HG02763 (cell line): ENCODE measurements at regions not wholly inside any gene's neighbourhood (a gene's known extent, or its start where the extent isn't known, plus 50 kb on each side); places are given as distances from the start of the nearest gene placed in this dataset.

Experiments
- ATAC-seq: cut with Tn5 transposase; IDR thresholded peaks from one replicate; pipeline ENCODE4 v1.9.1; 2021; ENCODE audit warnings: mild to moderate bottlenecking, moderate library complexity; ENCODE audit not compliant: unreplicated experiment

DNA sequence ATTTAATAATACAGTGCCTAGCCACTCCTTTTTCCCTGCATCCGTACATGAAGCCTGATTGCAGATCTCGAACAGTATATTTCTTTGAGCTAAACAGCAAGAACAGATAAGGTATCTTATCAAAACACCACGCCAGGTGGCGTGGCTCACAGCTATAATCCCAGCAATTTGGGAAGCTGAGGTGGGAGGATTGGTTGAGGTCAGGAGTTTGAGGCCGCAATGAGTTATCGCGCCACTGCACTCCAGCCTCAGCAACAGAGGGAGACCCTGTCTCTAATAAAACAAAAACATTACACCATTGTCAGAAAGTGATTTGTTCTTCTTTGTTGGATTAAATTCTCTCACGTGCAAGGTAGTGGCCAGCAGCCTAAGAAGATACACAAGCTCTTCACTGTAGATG, 291.2 kb upstream of the DMRT1 start:
- no peak for ATAC-seq

DNA sequence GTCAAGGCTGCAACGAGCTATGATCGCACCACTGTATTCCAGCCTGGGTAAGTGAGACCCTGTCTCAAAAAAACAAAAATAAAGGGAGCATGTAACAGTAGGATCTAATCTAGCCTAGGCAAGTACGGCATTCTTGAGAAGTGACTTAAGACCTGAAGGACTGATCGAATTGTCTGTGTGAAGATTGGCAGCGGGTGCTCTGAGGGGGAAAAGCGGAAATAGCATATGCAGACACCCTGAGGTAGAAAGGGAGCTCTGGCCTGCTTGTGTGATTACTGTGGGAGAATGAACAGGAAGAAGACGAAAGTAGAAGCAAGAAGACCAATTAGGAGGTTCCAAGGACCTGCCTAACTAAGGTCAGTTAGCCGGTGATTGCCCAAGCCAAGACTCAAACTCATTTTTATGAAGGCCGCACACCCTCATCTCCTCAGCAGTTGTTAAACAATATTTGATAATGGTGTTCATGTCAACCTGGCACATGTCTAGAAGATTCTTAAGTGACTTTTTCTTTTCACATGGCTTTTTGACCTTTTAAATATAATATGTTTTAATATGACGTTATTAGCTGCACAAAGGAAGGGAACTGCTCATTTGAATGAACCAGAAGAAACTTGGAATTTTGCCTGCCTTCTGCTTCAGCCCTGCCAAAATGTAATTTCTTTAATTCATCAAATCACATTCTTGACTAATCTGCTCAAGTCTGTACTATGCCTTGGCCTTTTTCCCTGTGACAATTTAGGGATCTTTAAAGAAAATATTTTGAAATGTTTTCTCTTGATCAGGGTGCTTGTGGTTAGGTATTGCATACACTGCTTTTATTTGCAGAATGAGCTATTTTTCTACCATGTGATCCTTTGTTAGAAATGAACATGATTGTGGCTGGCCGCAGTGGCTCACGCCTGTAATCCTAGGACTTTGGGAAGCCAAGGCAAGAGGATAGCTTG, 289.2 kb upstream of the DMRT1 start:
- ATAC-seq: no peak

- no peak for ATAC-seq
Observed at GRCh38 chr9:555493-555892, 286.0 kb upstream of the DMRT1 start.

GRCh38 chr9:556199-556598, 285.3 kb upstream of the DMRT1 start:
- ATAC-seq: no peak

- ATAC-seq: no peak
Observed at GRCh38 chr9:556675-557074, 284.8 kb upstream of the DMRT1 start.

DNA sequence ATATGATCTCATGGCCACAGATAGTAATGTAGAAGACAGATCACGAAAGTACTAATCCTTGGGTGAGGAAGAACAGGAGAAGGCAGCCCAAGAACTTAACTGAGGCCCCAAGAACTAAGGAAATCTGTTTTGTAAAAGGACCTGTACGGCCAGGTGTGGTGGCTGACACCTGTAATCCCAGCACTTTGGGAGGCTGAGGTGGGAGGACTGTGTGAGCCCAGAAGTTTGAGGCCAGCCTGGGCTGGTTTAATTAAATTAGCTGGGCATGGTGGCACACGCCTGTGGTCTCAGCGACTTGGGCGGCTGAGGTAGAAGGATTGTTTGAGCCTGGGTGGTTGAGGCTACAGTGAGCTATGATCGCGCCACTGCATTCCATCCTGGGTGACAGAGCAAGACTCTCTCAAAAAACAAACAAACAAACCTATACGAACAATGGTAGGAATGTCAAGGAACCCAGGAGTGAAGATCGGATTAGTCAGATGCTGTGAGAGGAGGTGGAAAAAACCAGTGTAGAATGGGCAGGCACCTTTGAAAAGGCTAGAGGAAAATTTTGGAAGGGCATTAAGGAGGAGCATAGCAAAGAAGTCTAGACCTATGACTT, 283.8 kb upstream of the DMRT1 start:
- ATAC-seq: no peak

DNA sequence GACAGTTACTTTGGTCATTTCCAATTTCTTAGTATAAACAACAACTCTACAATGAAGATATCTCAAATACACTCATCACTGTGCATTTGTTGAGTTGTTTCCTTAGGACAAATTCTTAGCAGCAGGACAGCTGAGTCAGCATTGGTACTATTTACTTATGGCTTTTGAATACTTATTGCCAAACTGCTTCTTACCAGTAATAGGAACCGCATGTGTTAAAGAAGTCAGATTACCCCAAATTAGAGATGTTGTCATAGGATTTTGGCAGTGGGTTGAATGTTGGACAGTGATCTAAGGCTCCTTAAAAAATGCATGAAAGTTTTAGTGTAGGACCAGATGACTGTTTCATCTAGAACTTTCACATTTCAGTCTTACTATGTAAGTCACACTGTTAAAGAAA, 280.1 kb upstream of the DMRT1 start:
- no peak for ATAC-seq

- ATAC-seq: no peak
Observed at GRCh38 chr9:563200-563599, 278.3 kb upstream of the DMRT1 start.

DNA sequence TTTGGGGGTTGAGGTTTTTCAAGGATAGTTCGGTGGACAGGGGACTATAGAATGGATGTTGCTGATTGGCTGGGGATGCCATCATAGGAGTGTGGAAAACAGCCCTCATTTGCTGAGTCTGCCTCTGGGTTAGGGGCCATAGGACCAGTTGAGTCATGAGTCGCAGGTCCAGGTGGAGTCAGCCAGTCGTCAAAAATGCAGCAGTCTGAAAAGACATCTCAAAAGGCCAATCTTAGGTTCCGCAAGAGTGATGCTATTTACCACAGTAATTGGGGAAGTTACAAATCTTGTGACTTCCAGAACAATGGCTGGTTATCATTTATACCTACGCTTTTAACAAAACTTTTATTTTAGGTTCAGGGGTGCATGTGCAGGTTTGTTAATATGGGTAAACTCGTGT, 276.0 kb upstream of the DMRT1 start:
- ATAC-seq: no peak

GRCh38 chr9:567128-567746, 274.3 kb upstream of the DMRT1 start:
- ATAC-seq: no peak

DNA sequence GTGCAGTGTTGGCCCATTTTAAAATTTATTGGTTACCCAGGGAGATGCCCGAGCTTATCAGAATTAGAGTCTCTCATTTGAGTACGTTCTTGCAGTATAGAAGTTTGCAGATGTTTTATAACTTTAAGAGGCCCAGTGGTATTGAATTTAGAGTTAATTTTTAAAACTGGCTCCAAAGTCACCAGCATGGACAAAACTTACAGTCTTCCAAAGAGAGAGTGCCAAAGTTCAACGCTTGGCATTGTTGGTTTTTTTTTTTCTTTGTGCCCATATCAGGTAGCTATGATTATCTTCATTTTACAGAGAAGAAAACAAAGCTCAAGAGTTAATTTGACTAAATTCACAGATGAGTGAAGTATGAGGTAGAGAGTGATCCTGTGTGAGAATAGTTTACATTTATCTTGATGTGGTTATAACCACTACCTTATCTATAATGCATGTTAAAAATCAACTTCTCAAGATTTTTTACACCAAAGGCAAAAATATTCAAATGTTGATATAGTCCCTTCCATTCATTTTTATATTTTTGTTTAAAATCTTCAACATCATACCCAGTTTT, 273.7 kb upstream of the DMRT1 start:
- no peak for ATAC-seq

DNA sequence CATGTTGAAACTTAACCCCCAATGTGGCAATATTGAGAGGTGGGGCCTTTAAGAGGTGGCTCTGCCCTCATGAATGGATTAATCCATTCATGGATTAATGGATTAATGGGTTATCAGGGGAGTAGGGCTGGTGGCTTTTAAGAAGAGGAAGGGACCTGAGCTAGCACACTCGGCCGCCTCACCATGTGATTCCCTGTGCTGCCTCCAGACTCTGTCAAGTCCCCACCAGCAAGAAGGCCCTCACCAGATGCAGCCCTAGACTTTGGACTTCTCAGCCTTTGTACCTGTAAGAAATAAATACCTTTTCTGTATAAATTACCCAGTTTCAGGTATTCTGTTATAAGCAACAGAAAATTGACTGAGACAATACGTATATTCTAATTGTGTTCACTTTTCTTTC, 272.2 kb upstream of the DMRT1 start:
- ATAC-seq: no peak

- no peak for ATAC-seq
Observed at GRCh38 chr9:570187-570586, 271.3 kb upstream of the DMRT1 start.

DNA sequence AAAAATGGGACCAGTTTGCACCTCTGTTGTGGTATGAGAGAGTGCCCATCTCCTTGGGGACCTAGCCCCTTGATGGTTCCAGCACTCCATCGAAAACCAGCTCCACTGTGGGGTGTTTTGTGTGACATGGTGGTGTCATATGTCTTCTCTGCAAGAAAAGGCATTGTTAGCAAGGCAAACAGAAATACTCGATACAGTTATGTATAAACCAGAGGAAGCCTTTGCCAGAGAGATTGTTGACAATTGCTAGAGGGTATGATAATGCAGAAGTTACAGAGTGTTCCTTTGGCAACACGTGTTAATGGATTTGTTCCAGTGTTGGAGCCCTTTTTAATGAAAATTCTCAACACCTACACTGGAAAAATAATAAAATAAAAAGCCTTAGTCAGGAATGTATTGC, 270.4 kb upstream of the DMRT1 start:
- ATAC-seq: no peak

- no peak for ATAC-seq
Observed at GRCh38 chr9:571741-572140, 269.8 kb upstream of the DMRT1 start.

- ATAC-seq: no peak
Observed at GRCh38 chr9:573691-574410, 267.6 kb upstream of the DMRT1 start.

GRCh38 chr9:575139-575538, 266.4 kb upstream of the DMRT1 start:
- ATAC-seq: no peak

- no peak for ATAC-seq
Observed at GRCh38 chr9:580652-581342, 260.7 kb upstream of the DMRT1 start.

DNA sequence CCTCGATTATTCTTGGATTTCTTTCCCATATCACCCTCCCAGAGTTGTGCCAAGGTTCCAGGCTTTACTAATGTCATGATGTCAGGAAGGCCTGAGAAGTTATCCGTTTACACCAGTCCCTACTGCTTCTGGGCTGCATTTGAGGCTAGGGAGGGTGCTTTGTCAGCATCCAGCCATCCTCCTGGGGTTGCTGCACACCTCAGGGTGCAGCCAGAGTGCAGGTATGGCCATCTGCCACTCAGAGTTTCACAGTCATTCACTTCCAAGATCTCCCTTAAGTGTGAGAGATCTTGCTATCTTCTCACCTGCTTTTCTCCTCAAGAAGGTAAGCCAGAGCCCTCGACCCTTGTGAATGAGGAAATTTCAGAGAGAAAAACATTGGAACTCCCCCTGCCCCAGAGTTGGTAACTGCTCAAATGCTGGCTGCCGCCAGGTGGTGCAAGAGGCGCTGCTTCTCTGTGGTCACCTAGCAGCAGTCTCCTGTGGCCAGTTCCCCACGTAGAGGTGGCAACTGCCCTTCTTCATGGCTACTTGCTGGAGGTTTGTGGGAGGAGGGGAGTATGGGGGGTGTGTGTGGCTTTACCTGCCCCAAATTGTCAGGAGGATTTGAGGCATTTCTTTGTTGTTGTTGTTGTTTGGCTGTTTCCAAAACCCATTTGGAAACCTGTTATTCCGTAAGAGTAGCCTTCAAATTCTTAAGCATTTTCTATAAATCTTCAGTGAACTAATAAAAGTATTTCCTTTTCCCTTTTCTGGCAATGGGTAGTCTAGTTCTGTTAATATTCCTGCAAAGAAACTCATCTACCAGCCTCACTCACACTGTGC, 259.6 kb upstream of the DMRT1 start:
- ATAC-seq: no peak

- no peak for ATAC-seq
Observed at GRCh38 chr9:582775-583174, 258.7 kb upstream of the DMRT1 start.
